HCT116 (cell line): ENCODE measurements at regions not wholly inside any gene's neighbourhood (a gene's known extent, or its start where the extent isn't known, plus 50 kb on each side); places are given as distances from the start of the nearest gene placed in this dataset.

Source experiments
- ATAC-seq: fragments of 200-7000 bp; cut with Tn5 transposase; 2 replicates; pipeline ENCODE4 v1.9.1; 2020; ENCODE audit warnings: mild to moderate bottlenecking, moderate library complexity
- BruUV-seq: library from RNA; stranded (reverse); fragments of 400-500 nt; replicated peaks from 2 replicates; lab custom pipeline; 2021; lab: Mats Ljungman, UMichigan
- CTCF ChIA-PET: fragments of 300-600 bp; sonication (Branson Sonifier 250); formaldehyde crosslinking; loops from one replicate; lab custom pipeline; 2021; ENCODE audit warnings: antibody characterized with exemption; lab: Charles Lee
- POLR2A ChIA-PET: fragments of 300-600, 350-600 bp; sonication (Branson Sonifier 250); formaldehyde crosslinking; loops from one replicate; lab custom pipeline; 2021; ENCODE audit warnings: antibody characterized with exemption; lab: Charles Lee
- RAD21 ChIA-PET, 2 experiments: fragments of 300-600 bp; sonication (Branson Sonifier 250); formaldehyde crosslinking; loops; one replicate each; lab custom pipeline; 2023; ENCODE audit warnings: low total read pairs in 2 of 2; ENCODE audit not compliant: uncharacterized antibody in 2 of 2, unreplicated experiment in 2 of 2, low non-redundant PET in 1 of 2; lab: Charles Lee
- DNase-seq: peaks from one replicate; pipeline ENCODE4 v3.0.0-alpha.2; 2010; ENCODE audit warnings: low read depth, low spot score
- H2AFZ ChIP-seq: fragments of 200-600 bp; shearing (Covaris generic), sonication (generic); 2 replicates; pipeline ENCODE4 v1.6.1; 2017; ENCODE audit warnings: low read depth, mixed run types, mixed read lengths, antibody characterized with exemption, low read length; ENCODE audit not compliant: poor library complexity, severe bottlenecking
- H3K27ac ChIP-seq: 2 replicates; pipeline ENCODE4 v1.5.1; 2012; ENCODE audit warnings: low read depth, low read length
- H3K27me3 ChIP-seq: fragments of 200-600 bp; sonication (generic); 2 replicates; pipeline ENCODE4 v1.6.1; 2016; ENCODE audit warnings: mixed run types, low read length, mixed read lengths; ENCODE audit not compliant: insufficient read depth
- H3K36me3 ChIP-seq, 2 experiments: fragments of 200-500 bp in 1 of 2; fragments of 200-600 bp in 1 of 2; sonication (Bioruptor generic) in 1 of 2; sonication (generic) in 1 of 2; 2 replicates each; pipeline versions ENCODE4 v1.5.1 to v1.6.1; 2014 to 2016; ENCODE audit warnings: low read length in 2 of 2, inconsistent platforms in 1 of 2, mixed read lengths in 1 of 2, mixed run types in 1 of 2; ENCODE audit not compliant: insufficient read depth in 2 of 2, control insufficient read depth in 1 of 2
- H3K4me1 ChIP-seq, 2 experiments: fragments of 200-600 bp in 1 of 2; sonication (generic) in 1 of 2; 2 replicates each; pipeline versions ENCODE4 v1.5.1 to v1.6.1; 2012 to 2017; ENCODE audit warnings: low read length in 2 of 2, inconsistent platforms in 1 of 2, mild to moderate bottlenecking in 1 of 2, mixed read lengths in 1 of 2, mixed run types in 1 of 2, moderate library complexity in 1 of 2; ENCODE audit not compliant: insufficient read depth in 2 of 2, control insufficient read depth in 1 of 2
- H3K4me2 ChIP-seq: fragments of 200-600 bp; sonication (generic); 2 replicates; pipeline ENCODE4 v1.6.1; 2017; ENCODE audit warnings: mixed run types, low read length, mixed read lengths
- H3K4me3 ChIP-seq, 2 experiments: fragments of 200-600 bp in 1 of 2; sonication (generic) in 1 of 2; replicated peaks in 1 of 2; 2 replicates each; pipeline ENCODE4 v1.5.1; 2011 to 2016; ENCODE audit warnings: low read length in 2 of 2, control low read depth in 1 of 2, low read depth in 1 of 2, mild to moderate bottlenecking in 1 of 2, mixed read lengths in 1 of 2, mixed run types in 1 of 2
- H3K79me2 ChIP-seq: fragments of 200-600 bp; sonication (generic); 2 replicates; pipeline ENCODE4 v1.6.1; 2017; ENCODE audit warnings: mild to moderate bottlenecking, mixed run types, low read length, moderate library complexity, mixed read lengths; ENCODE audit not compliant: insufficient read depth
- H3K9ac ChIP-seq: fragments of 200-600 bp; sonication (generic); 2 replicates; pipeline ENCODE4 v1.6.1; 2016; ENCODE audit warnings: low read length, mixed read lengths
- H3K9me2 ChIP-seq: fragments of 200-600 bp; sonication (generic), shearing (Covaris generic); 2 replicates; pipeline ENCODE4 v1.6.1; 2017; ENCODE audit warnings: mixed run types, mild to moderate bottlenecking, moderate library complexity; ENCODE audit not compliant: insufficient read depth
- H3K9me3 ChIP-seq, 2 experiments: fragments of 200-500 bp in 1 of 2; fragments of 200-600 bp in 1 of 2; sonication (Bioruptor generic) in 1 of 2; sonication (generic) in 1 of 2; 2 replicates each; pipeline ENCODE4 v1.6.1; 2014 to 2017; ENCODE audit warnings: low read length in 2 of 2, mixed read lengths in 2 of 2, inconsistent platforms in 1 of 2, low read depth in 1 of 2, mild to moderate bottlenecking in 1 of 2, mixed run types in 1 of 2, moderate library complexity in 1 of 2; ENCODE audit not compliant: control insufficient read depth in 1 of 2, insufficient read depth in 1 of 2
- H4K20me1 ChIP-seq: fragments of 200-600 bp; sonication (generic), shearing (Covaris generic); 2 replicates; pipeline ENCODE4 v1.6.1; 2017; ENCODE audit warnings: mixed run types, mild to moderate bottlenecking, moderate library complexity; ENCODE audit not compliant: insufficient read depth
- CTCF ChIP-seq, 3 experiments: fragments of 200-600 bp in 1 of 3; sonication (generic) in 1 of 3; IDR thresholded peaks in 2 of 3; conservative IDR thresholded peaks in 1 of 3; 2 replicates each; pipeline ENCODE4 v1.5.1; 2012 to 2017; ENCODE audit warnings: low read depth in 2 of 3, low read length in 2 of 3, antibody characterized with exemption in 1 of 3, borderline replicate concordance in 1 of 3, control low read depth in 1 of 3, mild to moderate bottlenecking in 1 of 3, mixed read lengths in 1 of 3, mixed run types in 1 of 3, moderate library complexity in 1 of 3; ENCODE audit not compliant: insufficient read depth in 1 of 3
- EGR1 ChIP-seq: IDR thresholded peaks from 2 replicates; pipeline ENCODE4 v1.6.1; 2012; ENCODE audit warnings: low read depth
- SIN3A ChIP-seq: IDR thresholded peaks from 2 replicates; pipeline ENCODE4 v1.6.1; 2012; ENCODE audit warnings: low read depth
- TCF7L2 ChIP-seq: IDR thresholded peaks from 2 replicates; pipeline ENCODE4 v1.7.0; 2011; ENCODE audit warnings: borderline replicate concordance, inconsistent platforms; ENCODE audit not compliant: insufficient read depth, insufficient read length; ENCODE audit errors: extremely low read depth
- YY1 ChIP-seq: IDR thresholded peaks from 2 replicates; pipeline ENCODE4 v1.6.1; 2011; ENCODE audit warnings: low read length, low read depth, moderate library complexity, mild to moderate bottlenecking; ENCODE audit not compliant: insufficient replicate concordance; ENCODE audit errors: extremely low read depth
- ZBTB33 ChIP-seq: IDR thresholded peaks from 2 replicates; pipeline ENCODE4 v1.6.1; 2011; ENCODE audit warnings: mild to moderate bottlenecking, low read length, moderate library complexity; ENCODE audit not compliant: insufficient replicate concordance; ENCODE audit errors: extremely low read depth
- intact Hi-C: fragments of 100-400 bp; cut with micrococcal nuclease; formaldehyde crosslinking; loops from 2 replicates; pipeline ENCODE4 v1.10.0; 2022

GRCh38 chr2:16189836-16190160 lies 249.4 kb downstream of the MYCN start:
- H3K27me3 ChIP-seq = peaks cover 15% of the 10 kb centered on the region; the same call in 1 of the 2 replicates

More at GRCh38 chr2:16189836-16190160, 249.4 kb downstream of the MYCN start:
- no peak overlapping the region for H3K4me3 ChIP-seq
- H3K4me2 ChIP-seq = no peak overlapping the region
- DNase-seq (no peak), ATAC-seq (no peak)
- BruUV-seq = no TSS peak
- no peak overlapping the region for H3K27ac ChIP-seq
- H2AFZ ChIP-seq = no peak overlapping the region
- TF ChIP-seq YY1 (no peak), TCF7L2 (no peak), SIN3A (no peak), EGR1 (no peak), ZBTB33 (no peak), CTCF (IDR thresholded peaks at IDR 0.05 in 2 of 3, conservative IDR thresholded peaks at IDR 0.05 in 1 of 3; ENCODE audit: borderline replicate concordance in 1 of 3, insufficient read depth in 1 of 3, low read depth in 2 of 3, low read length in 2 of 3) (no peak)
- RAD21 ChIA-PET = no interaction called here
- no peaks in the 10 kb centered on the region for H3K36me3 ChIP-seq
- CTCF ChIA-PET = no interaction called here
- no peaks in the 10 kb centered on the region for H3K9me2 ChIP-seq
- intact Hi-C loops = no loop called here
- H3K9ac ChIP-seq = no peak overlapping the region
- no peaks in the 10 kb centered on the region for H3K79me2 ChIP-seq
- H4K20me1 ChIP-seq = no peaks in the 10 kb centered on the region
- H3K9me3 ChIP-seq = no peaks in the 10 kb centered on the region
- POLR2A ChIA-PET = no interaction called here
- H3K4me1 ChIP-seq = no peaks in the 10 kb centered on the region
